Neural cell (in vitro differentiated cells): ENCODE measurements at regions not wholly inside any gene's neighbourhood (a gene's known extent, or its start where the extent isn't known, plus 50 kb on each side); places are given as distances from the start of the nearest gene placed in this dataset.

Source experiments
- H2AFZ ChIP-seq: fragments of 200-600, 300-800 bp; sonication (generic), shearing (Covaris generic); 2 replicates; pipeline ENCODE4 v1.6.0; 2014; ENCODE audit warnings: low read depth, mild to moderate bottlenecking, antibody characterized with exemption, low read length, moderate library complexity
- H3F3A ChIP-seq: fragments of 200-600 bp; shearing (Covaris generic); 2 replicates; pipeline ENCODE4 v1.6.1; 2016; ENCODE audit warnings: mild to moderate bottlenecking, moderate library complexity, mixed read lengths, antibody characterized with exemption, low read length; ENCODE audit not compliant: insufficient read depth, poor library complexity, severe bottlenecking
- H3K27ac ChIP-seq: fragments of 200-600, 300-800 bp; sonication (generic), shearing (Covaris generic); 2 replicates; pipeline ENCODE4 v1.5.1; 2014; ENCODE audit warnings: mild to moderate bottlenecking, low read length, moderate library complexity
- H3K27me3 ChIP-seq: fragments of 300-800, 200-600 bp; sonication (generic), shearing (Covaris generic); 2 replicates; pipeline ENCODE4 v1.6.0; 2014; ENCODE audit warnings: mild to moderate bottlenecking, low read depth, low read length, moderate library complexity; ENCODE audit not compliant: insufficient read depth
- H3K36me3 ChIP-seq: fragments of 300-800, 200-600 bp; sonication (generic), shearing (Covaris generic); 2 replicates; pipeline ENCODE4 v1.5.1; 2014; ENCODE audit warnings: mild to moderate bottlenecking, antibody characterized with exemption, low read length, moderate library complexity; ENCODE audit not compliant: insufficient read depth
- H3K4me2 ChIP-seq: fragments of 300-800, 200-600 bp; sonication (generic), shearing (Covaris generic); 2 replicates; pipeline ENCODE4 v1.6.0; 2014; ENCODE audit warnings: mild to moderate bottlenecking, low read length
- H3K4me3 ChIP-seq: fragments of 300-800, 200-600 bp; sonication (generic), shearing (Covaris generic); 2 replicates; pipeline ENCODE4 v1.5.1; 2014; ENCODE audit warnings: mild to moderate bottlenecking, low read length, moderate library complexity
- H3K79me2 ChIP-seq: fragments of 200-600 bp; shearing (Covaris generic); replicated peaks from 2 replicates; pipeline ENCODE4 v1.6.0; 2014; ENCODE audit warnings: mild to moderate bottlenecking, low read length, moderate library complexity; ENCODE audit not compliant: insufficient read depth
- H3K9ac ChIP-seq: fragments of 300-800, 200-600 bp; sonication (generic), shearing (Covaris generic); 2 replicates; pipeline ENCODE4 v1.6.1; 2016; ENCODE audit warnings: mild to moderate bottlenecking, low read length, mixed read lengths
- H3K9me2 ChIP-seq: fragments of 200-600 bp; shearing (Covaris generic); 2 replicates; pipeline ENCODE4 v1.6.1; 2016; ENCODE audit warnings: mild to moderate bottlenecking, low read length, mixed read lengths; ENCODE audit not compliant: insufficient read depth
- H3K9me3 ChIP-seq: fragments of 200-600, 300-800 bp; sonication (generic), shearing (Covaris generic); 2 replicates; pipeline ENCODE4 v1.6.1; 2016; ENCODE audit warnings: mild to moderate bottlenecking, mixed run types, low read length, moderate library complexity, mixed read lengths
- H4K20me1 ChIP-seq: fragments of 200-600 bp; shearing (Covaris generic); 2 replicates; pipeline ENCODE4 v1.6.1; 2016; ENCODE audit warnings: mild to moderate bottlenecking, mixed run types; ENCODE audit not compliant: insufficient read depth
- CTCF ChIP-seq: fragments of 450-650 bp; IDR thresholded peaks from 2 replicates; pipeline ENCODE4 v1.5.1; 2014; ENCODE audit warnings: antibody characterized with exemption, mild to moderate bottlenecking, moderate library complexity; ENCODE audit not compliant: poor library complexity, severe bottlenecking
- EP300 ChIP-seq: fragments of 450-650 bp; conservative IDR thresholded peaks from 2 replicates; pipeline ENCODE4 v1.6.1; 2014; ENCODE audit warnings: antibody characterized with exemption, mild to moderate bottlenecking, moderate library complexity; ENCODE audit not compliant: poor library complexity, severe bottlenecking
- EZH2 ChIP-seq: fragments of 200-600, 300-800 bp; shearing (Covaris generic), sonication (generic); IDR thresholded peaks from 2 replicates; pipeline ENCODE4 v1.6.1; 2014; ENCODE audit warnings: antibody characterized with exemption, low read length, borderline replicate concordance, mild to moderate bottlenecking; ENCODE audit not compliant: insufficient read depth, poor library complexity, severe bottlenecking
- MXI1 ChIP-seq: fragments of 450-650 bp; conservative IDR thresholded peaks from 2 replicates; pipeline ENCODE4 v1.6.1; 2014; ENCODE audit warnings: antibody characterized with exemption, mild to moderate bottlenecking; ENCODE audit not compliant: poor library complexity, severe bottlenecking
- POLR2AphosphoS5 ChIP-seq: IDR thresholded peaks from 2 replicates; pipeline ENCODE4 v1.6.1; 2012
- RAD21 ChIP-seq: fragments of 450-650 bp; conservative IDR thresholded peaks from 2 replicates; pipeline ENCODE4 v1.6.1; 2014; ENCODE audit warnings: antibody characterized with exemption, mild to moderate bottlenecking, moderate library complexity
- REST ChIP-seq: IDR thresholded peaks from 2 replicates; pipeline ENCODE4 v1.6.1; 2012; ENCODE audit warnings: borderline replicate concordance
- SMC3 ChIP-seq: fragments of 450-650 bp; conservative IDR thresholded peaks from 2 replicates; pipeline ENCODE4 v1.6.1; 2014; ENCODE audit warnings: antibody characterized with exemption, mild to moderate bottlenecking, moderate library complexity; ENCODE audit not compliant: poor library complexity
- TAF1 ChIP-seq: IDR thresholded peaks from 2 replicates; pipeline ENCODE4 v1.6.1; 2012; ENCODE audit warnings: low read depth

- H2AFZ ChIP-seq = peak overlapping the region; percentile 25
- H3K27ac ChIP-seq = peak overlapping the region; percentile 72
- H3K9ac ChIP-seq = peak overlapping the region; percentile 48
- no peaks in the 10 kb centered on the region for H3K36me3 ChIP-seq
- H3K4me2 ChIP-seq = peak overlapping the region; percentile 46
- TF ChIP-seq POLR2AphosphoS5 (peak; percentile 72), CTCF (no peak), TAF1 (peak; percentile 57), EP300 (no peak), MXI1 (peak; percentile 30), REST (peak; percentile 63), SMC3 (peak; percentile 20), RAD21 (no peak), EZH2 (no peak)
- no peaks in the 10 kb centered on the region for H3K79me2 ChIP-seq
- H3K4me3 ChIP-seq = peak overlapping the region; percentile 41
- H4K20me1 ChIP-seq = no peaks in the 10 kb centered on the region
- H3K27me3 ChIP-seq = no peaks in the 10 kb centered on the region
- H3K9me2 ChIP-seq = no peaks in the 10 kb centered on the region
- no peaks in the 10 kb centered on the region for H3K9me3 ChIP-seq
- no peaks in the 10 kb centered on the region for H3F3A ChIP-seq
Observed at GRCh38 chr4:140237616-140238350, 83.8 kb upstream of the MAML3 start.

GRCh38 chr4:140236654-140237169 is 82.7 kb upstream of the MAML3 start:
- Histone ChIP-seq H4K20me1 (no peaks in the 10 kb centered on the region), H3K27ac (peak overlapping the region; percentile 72), H3K4me2 (no peak overlapping the region), H3K27me3 (no peaks in the 10 kb centered on the region), H3K9me2 (no peaks in the 10 kb centered on the region), H3K4me3 (no peak overlapping the region), H3K79me2 (no peaks in the 10 kb centered on the region), H3K9ac (no peak overlapping the region), H3K36me3 (no peaks in the 10 kb centered on the region), H3K9me3 (no peaks in the 10 kb centered on the region), H3F3A (no peaks in the 10 kb centered on the region), H2AFZ (no peak overlapping the region)
- TF ChIP-seq SMC3 (no peak), EP300 (no peak), TAF1 (no peak), REST (no peak), MXI1 (no peak), RAD21 (no peak), POLR2AphosphoS5 (no peak), EZH2 (no peak), CTCF (no peak)
